Vagina (tissue), 2 donors: ENCODE measurements at regions not wholly inside any gene's neighbourhood (a gene's known extent, or its start where the extent isn't known, plus 50 kb on each side); places are given as distances from the start of the nearest gene placed in this dataset.

ENCODE experiments used
- POLR2A ChIP-seq, 2 donors: fragments of 450-650 bp; IDR thresholded peaks; one replicate each; pipeline ENCODE4 v1.6.1; 2017; ENCODE audit warnings: antibody characterized with exemption in 2 of 2, mild to moderate bottlenecking in 2 of 2, moderate library complexity in 2 of 2
- POLR2AphosphoS5 ChIP-seq, 2 donors: sonication (generic); formaldehyde crosslinking; IDR thresholded peaks; one replicate each; pipeline ENCODE4 v1.9.0; 2017; ENCODE audit warnings: antibody characterized with exemption in 2 of 2, mild to moderate bottlenecking in 2 of 2, low read depth in 1 of 2; ENCODE audit not compliant: insufficient read depth in 1 of 2

DNA sequence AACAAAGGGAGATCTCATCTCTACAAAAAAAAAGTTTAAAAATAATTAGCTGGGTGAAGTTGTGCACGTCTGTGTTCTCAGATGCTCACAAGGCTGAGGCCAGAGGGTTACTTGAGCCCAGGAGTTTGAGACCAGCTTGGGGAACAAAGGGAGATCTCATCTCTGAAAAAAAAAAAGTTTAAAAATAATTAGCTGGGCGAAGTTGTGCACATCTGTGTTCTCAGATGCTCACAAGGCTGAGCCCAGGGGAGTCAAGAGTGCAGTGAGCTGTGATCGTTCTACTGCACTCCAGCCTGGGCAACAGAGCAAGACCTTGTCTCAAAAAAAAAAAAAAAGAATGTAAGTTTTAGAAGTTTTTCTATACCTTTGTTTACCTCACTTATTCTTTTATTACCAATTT, 127.3 kb downstream of the FGF9 start:
- TF ChIP-seq POLR2AphosphoS5 (IDR thresholded peaks at IDR 0.05; ENCODE audit: insufficient read depth in 1 of 2, low read depth in 1 of 2) (no peak), POLR2A (IDR thresholded peaks at IDR 0.05) (no peak)
